ENCODE measurements at regions not wholly inside any gene's neighbourhood (a gene's known extent, or its start where the extent isn't known, plus 50 kb on each side); places are given as distances from the start of the nearest gene placed in this dataset.
"Not testable (repeated sequence)": the region's sequence is repeated elsewhere in the genome, so short reads cannot be mapped to it uniquely, and the experiment has no call there.

- DNase-seq (ENCODE audit: low read depth in 3 of 3) = not testable (repeated sequence)
Observed at GRCh38 chr6:120358535-120358934, 975.7 kb downstream of the TBC1D32 start.

GRCh38 chr6:120357447-120357846 lies 976.8 kb downstream of the TBC1D32 start:
- no peak for DNase-seq (ENCODE audit: low read depth in 3 of 3)

GRCh38 chr6:120355822-120356221 lies 978.5 kb downstream of the TBC1D32 start:
- no peak for DNase-seq (ENCODE audit: low read depth in 3 of 3)

GRCh38 chr6:120354452-120355098 lies 979.7 kb downstream of the TBC1D32 start:
- DNase-seq (ENCODE audit: low read depth in 3 of 3) = no peak

- no peak for DNase-seq (ENCODE audit: low read depth in 3 of 3)
Observed at GRCh38 chr6:120352491-120352890, 981.8 kb downstream of the TBC1D32 start.

GRCh38 chr6:120348926-120349325 lies 985.4 kb downstream of the TBC1D32 start:
- DNase-seq (ENCODE audit: low read depth in 3 of 3) = no peak

GRCh38 chr6:120328521-120328920 lies 979.0 kb upstream of the MAN1A1 start:
- no peak for DNase-seq (ENCODE audit: low read depth in 3 of 3)

- DNase-seq (ENCODE audit: low read depth in 3 of 3) = no peak
Observed at GRCh38 chr6:120320481-120321162, 971.1 kb upstream of the MAN1A1 start.

- DNase-seq (ENCODE audit: low read depth in 3 of 3) = no peak
Observed at GRCh38 chr6:120304223-120304622, 954.7 kb upstream of the MAN1A1 start.

GRCh38 chr6:120303527-120303926 lies 954.0 kb upstream of the MAN1A1 start:
- DNase-seq (ENCODE audit: low read depth in 3 of 3) = no peak

- DNase-seq (ENCODE audit: low read depth in 3 of 3) = no peak
Observed at GRCh38 chr6:120302041-120302440, 952.5 kb upstream of the MAN1A1 start.

GRCh38 chr6:120290964-120291363 lies 941.4 kb upstream of the MAN1A1 start:
- no peak for DNase-seq (ENCODE audit: low read depth in 3 of 3)

- no peak for DNase-seq (ENCODE audit: low read depth in 3 of 3)
Observed at GRCh38 chr6:120282005-120282404, 932.4 kb upstream of the MAN1A1 start.

- DNase-seq (ENCODE audit: low read depth in 3 of 3) = no peak
Observed at GRCh38 chr6:120279466-120280167, 930.1 kb upstream of the MAN1A1 start.

- no peak for DNase-seq (ENCODE audit: low read depth in 3 of 3)
Observed at GRCh38 chr6:120278689-120279396, 929.3 kb upstream of the MAN1A1 start.

- no peak for DNase-seq (ENCODE audit: low read depth in 3 of 3)
Observed at GRCh38 chr6:120274547-120274946, 925.0 kb upstream of the MAN1A1 start.

- no peak for DNase-seq (ENCODE audit: low read depth in 3 of 3)
Observed at GRCh38 chr6:120273411-120273810, 923.9 kb upstream of the MAN1A1 start.

- DNase-seq (ENCODE audit: low read depth in 3 of 3) = no peak
Observed at GRCh38 chr6:120272038-120272437, 922.5 kb upstream of the MAN1A1 start.

GRCh38 chr6:120268256-120268655 lies 918.7 kb upstream of the MAN1A1 start:
- DNase-seq (ENCODE audit: low read depth in 3 of 3) = not testable (repeated sequence)

GRCh38 chr6:120262354-120262753 lies 912.8 kb upstream of the MAN1A1 start:
- DNase-seq (ENCODE audit: low read depth in 3 of 3) = no peak

GRCh38 chr6:120260636-120261035 lies 911.1 kb upstream of the MAN1A1 start:
- DNase-seq (ENCODE audit: low read depth in 3 of 3) = no peak

- DNase-seq (ENCODE audit: low read depth in 3 of 3) = no peak
Observed at GRCh38 chr6:120254651-120255050, 905.1 kb upstream of the MAN1A1 start.

All from stimulated activated CD4-positive, alpha-beta T cell treated with anti-CD3 and anti-CD28 coated beads, TNF-alpha, amount 100 ng/mL, for 48 hours (primary cell).